ENCODE measurements at regions not wholly inside any gene's neighbourhood (a gene's known extent, or its start where the extent isn't known, plus 50 kb on each side); places are given as distances from the start of the nearest gene placed in this dataset.

- TF ChIP-seq CTCF (conservative IDR thresholded peaks at IDR 0.05; ENCODE audit: low read depth, low read length) (no peak), MAFK (IDR thresholded peaks at IDR 0.05; ENCODE audit: low read depth, low read length) (no peak), FOS (IDR thresholded peaks at IDR 0.05; ENCODE audit: low read depth, low read length) (no peak), USF2 (IDR thresholded peaks at IDR 0.05; ENCODE audit: low read depth, low read length) (no peak), POLR2A (IDR thresholded peaks at IDR 0.05; ENCODE audit: low read depth, low read length) (no peak), BHLHE40 (IDR thresholded peaks at IDR 0.05; ENCODE audit: low read depth, low read length) (no peak), MAZ (IDR thresholded peaks at IDR 0.05; ENCODE audit: borderline replicate concordance, low read depth, low read length) (no peak), RFX5 (IDR thresholded peaks at IDR 0.05; ENCODE audit: low read depth, low read length) (no peak)
Measured at GRCh38 chrX:905848-906566, 275.4 kb downstream of the SHOX start.
